ENCODE measurements at regions not wholly inside any gene's neighbourhood (a gene's known extent, or its start where the extent isn't known, plus 50 kb on each side); places are given as distances from the start of the nearest gene placed in this dataset.

GRCh38 chr1:173388352-173388751 is 88.8 kb upstream of the PRDX6 start:
- TF ChIP-seq CTCF (IDR thresholded peaks at IDR 0.05), result no peak
- TF ChIP-seq POLR2A (IDR thresholded peaks at IDR 0.05), result no peak
